Astrocyte of the spinal cord (primary cell): ENCODE measurements at regions not wholly inside any gene's neighbourhood (a gene's known extent, or its start where the extent isn't known, plus 50 kb on each side); places are given as distances from the start of the nearest gene placed in this dataset.

Source experiments
- DNase-seq: peaks from one replicate; pipeline ENCODE4 v3.0.0; 2011; ENCODE audit warnings: low read depth, low spot score
- H3K4me3 ChIP-seq: 2 replicates; pipeline ENCODE4 v1.5.1; 2011; ENCODE audit warnings: low read depth, mild to moderate bottlenecking, low read length, moderate library complexity
- in situ Hi-C: cut with HindIII; loops from 2 replicates; pipeline ENCODE4 v1.10.0; 2017; ENCODE audit warnings: low sequenced_read_pairs
- TF ChIP-seq, protein P1 (sequence below): IDR thresholded peaks from 2 replicates; pipeline ENCODE4 v1.5.1; 2012; ENCODE audit warnings: low read depth, mild to moderate bottlenecking, low read length, inconsistent platforms

DNA sequence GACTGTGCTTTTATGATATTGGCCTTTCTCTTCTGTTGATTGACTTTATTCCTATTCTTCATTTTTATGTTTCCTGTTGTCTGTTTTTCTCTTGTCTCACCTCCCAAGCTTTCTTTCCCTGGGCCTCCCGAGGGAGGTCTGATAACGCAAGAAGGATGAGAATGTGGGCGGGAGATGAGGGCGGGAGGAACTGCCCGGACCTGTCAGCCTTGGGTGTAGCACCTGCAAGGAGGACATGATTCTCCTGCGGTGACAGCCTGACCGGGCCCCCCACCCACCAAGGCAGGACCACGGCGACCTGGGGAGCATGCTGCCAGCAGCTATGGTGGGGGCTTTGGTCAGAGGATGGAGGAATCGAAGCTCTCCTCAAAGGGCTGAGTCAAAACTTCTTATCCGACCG lies 86.9 kb downstream of the PLEKHG1 start:
- in situ Hi-C loops = no loop called here
- H3K4me3 ChIP-seq = no peak overlapping the region
- no peak for DNase-seq
- TF ChIP-seq, protein P1, sequence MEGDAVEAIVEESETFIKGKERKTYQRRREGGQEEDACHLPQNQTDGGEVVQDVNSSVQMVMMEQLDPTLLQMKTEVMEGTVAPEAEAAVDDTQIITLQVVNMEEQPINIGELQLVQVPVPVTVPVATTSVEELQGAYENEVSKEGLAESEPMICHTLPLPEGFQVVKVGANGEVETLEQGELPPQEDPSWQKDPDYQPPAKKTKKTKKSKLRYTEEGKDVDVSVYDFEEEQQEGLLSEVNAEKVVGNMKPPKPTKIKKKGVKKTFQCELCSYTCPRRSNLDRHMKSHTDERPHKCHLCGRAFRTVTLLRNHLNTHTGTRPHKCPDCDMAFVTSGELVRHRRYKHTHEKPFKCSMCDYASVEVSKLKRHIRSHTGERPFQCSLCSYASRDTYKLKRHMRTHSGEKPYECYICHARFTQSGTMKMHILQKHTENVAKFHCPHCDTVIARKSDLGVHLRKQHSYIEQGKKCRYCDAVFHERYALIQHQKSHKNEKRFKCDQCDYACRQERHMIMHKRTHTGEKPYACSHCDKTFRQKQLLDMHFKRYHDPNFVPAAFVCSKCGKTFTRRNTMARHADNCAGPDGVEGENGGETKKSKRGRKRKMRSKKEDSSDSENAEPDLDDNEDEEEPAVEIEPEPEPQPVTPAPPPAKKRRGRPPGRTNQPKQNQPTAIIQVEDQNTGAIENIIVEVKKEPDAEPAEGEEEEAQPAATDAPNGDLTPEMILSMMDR = no peak

DNA sequence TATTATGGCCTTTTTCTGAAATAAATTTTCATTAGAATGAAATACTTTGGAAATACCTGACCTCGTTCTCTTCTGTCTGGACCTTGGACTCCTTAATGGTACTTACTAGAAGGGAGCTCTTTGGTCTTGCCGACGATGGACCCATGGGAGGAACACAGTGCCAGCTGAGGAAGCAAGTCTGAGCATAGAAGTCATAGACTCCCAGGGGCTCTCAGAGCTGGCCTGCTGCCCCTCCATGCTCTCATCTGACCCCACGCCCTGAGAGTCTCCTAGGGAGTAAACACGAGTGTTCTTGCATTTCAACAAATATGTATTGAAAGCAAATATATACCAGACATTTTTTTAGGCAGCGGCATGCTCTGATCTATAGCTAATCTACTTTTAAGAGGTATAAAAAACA lies 87.8 kb downstream of the PLEKHG1 start:
- TF ChIP-seq, protein P1 = no peak
- H3K4me3 ChIP-seq = no peak overlapping the region
- in situ Hi-C loops = no loop called here
- peak; percentile 25 for DNase-seq

DNA sequence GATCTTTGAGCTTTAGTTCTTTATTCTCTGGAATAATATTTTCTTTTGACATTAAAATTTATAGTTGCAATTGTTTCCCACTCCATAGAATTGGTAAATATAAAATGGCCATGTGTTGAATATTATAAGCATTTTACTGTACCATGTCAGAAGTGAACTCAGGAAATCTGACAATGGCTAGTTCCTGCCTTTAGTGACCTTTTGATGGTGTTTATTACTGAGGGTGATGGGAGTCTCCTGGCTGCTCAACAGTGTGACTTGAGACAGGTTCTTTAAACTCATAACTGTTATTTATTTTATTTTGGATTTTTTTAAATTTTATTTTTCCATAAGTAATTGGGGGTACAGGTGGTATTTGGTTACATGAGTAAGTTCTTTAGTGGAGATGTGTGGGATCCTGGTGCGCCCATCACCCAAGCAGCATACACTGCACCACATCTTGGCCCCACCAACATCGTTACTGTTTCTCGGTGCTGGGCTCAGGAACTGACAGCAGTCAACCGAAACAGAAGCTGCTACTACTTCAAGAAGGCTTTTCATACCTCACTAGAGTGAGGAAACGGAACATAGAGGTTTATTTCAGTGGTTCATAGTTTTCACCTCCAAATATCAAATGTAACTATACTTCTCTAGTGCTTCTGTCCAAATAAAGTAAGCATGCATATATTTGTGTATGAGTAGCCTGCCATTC lies 90.4 kb downstream of the PLEKHG1 start:
- TF ChIP-seq, protein P1 = no peak
- H3K4me3 ChIP-seq = no peak overlapping the region
- in situ Hi-C loops = no loop called here
- DNase-seq = no peak

DNA sequence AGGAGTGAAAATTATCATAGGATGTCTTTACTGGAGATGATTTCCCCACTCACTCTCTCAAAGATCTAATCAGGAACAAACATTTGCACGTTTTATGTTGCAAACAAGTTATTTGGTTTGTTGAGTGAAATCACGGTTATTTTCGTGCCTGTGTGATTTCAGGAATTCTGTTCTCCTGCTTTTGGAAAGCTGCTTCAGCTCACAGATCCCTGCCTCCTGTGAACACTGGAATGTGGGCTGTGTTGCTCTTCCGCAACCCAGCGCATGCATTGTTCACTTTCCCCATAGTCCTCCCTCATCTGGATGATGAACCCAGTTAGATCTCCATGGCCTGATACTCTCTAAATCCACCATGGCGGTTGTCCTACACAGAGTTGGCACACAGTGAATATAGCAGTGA lies 91.0 kb downstream of the PLEKHG1 start:
- in situ Hi-C loops = no loop called here
- H3K4me3 ChIP-seq = no peak overlapping the region
- no peak for DNase-seq

DNA sequence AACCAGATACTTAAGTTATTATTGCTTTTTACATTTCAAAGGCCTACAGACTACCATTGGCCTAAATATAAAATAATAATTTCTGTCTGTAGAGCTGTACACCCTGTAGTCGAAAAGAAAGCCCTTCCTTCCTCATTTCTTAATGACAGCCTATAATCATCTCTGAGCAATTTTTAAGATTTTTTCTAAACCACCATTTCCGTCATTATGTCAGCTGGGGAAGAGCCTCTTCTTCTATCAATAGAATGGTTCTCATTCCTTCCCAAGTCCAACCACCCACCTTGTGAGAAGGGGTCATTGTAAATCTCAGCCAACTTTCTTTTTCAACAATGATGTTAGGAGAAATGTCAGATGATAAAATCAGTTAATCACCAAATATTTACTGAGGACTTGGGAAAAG lies 91.8 kb downstream of the PLEKHG1 start:
- DNase-seq = no peak
- no peak overlapping the region for H3K4me3 ChIP-seq
- in situ Hi-C loops = no loop called here
- TF ChIP-seq, protein P1 = no peak

More for the DNA sequence above, 91.0 kb downstream of the PLEKHG1 start:
- TF ChIP-seq, protein P1 = no peak

DNA sequence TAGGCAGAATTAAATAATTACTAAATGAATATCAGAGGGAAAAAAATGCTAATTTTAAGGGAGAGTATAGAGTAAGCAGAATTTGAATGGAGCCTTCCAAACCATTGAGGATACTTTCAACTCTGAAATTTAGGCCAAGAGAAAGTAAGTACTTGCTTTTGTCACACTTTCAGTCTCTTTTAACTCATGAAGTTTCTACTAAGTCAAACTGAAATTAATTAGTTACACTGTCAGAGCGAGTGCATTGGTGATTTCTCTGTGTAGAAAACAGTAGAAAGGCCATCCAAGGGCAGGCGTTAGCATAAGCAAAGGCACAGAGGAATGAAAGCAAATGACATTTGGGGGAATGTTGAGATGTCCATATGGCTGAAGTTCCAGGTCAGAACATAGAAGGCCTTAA lies 92.9 kb downstream of the PLEKHG1 start:
- DNase-seq = no peak
- no peak overlapping the region for H3K4me3 ChIP-seq
- in situ Hi-C loops = no loop called here
- TF ChIP-seq, protein P1 = no peak
